ENCODE measurements at regions not wholly inside any gene's neighbourhood (a gene's known extent, or its start where the extent isn't known, plus 50 kb on each side); places are given as distances from the start of the nearest gene placed in this dataset.

- 79% methylated on average over 7 of the region's 7 CpGs for WGBS
- Histone ChIP-seq H3K27ac (no peak overlapping the region), H3K27me3 (no peaks in the 10 kb centered on the region), H3K4me1 (no peaks in the 10 kb centered on the region), H3K4me3 (no peak overlapping the region), H3K36me3 (no peaks in the 10 kb centered on the region), H3K9me3 (no peaks in the 10 kb centered on the region)
- no peak for TF ChIP-seq EP300 (IDR thresholded peaks at IDR 0.05)
- no peak for TF ChIP-seq POLR2A (IDR thresholded peaks at IDR 0.05)
- TF ChIP-seq POLR2AphosphoS5 (IDR thresholded peaks at IDR 0.05) = no peak
- TF ChIP-seq CTCF (IDR thresholded peaks at IDR 0.05) = no peak
- DNase-seq (ENCODE audit: low spot score in 2 of 2) = no peak
Observed at GRCh38 chr7:69035826-69036225, 562.4 kb upstream of the AUTS2 start.

GRCh38 chr7:69036301-69036700, 562.0 kb upstream of the AUTS2 start:
- H3K27ac ChIP-seq = no peak overlapping the region
- WGBS = 79% methylated on average over 7 of the region's 7 CpGs

GRCh38 chr7:69038915-69039314, 559.4 kb upstream of the AUTS2 start:
- DNase-seq (ENCODE audit: low spot score in 2 of 2) = no peak
- H3K4me3 ChIP-seq = no peak overlapping the region
- 86% methylated on average over 1 of the region's 1 CpG for WGBS
- H3K36me3 ChIP-seq = no peaks in the 10 kb centered on the region
- no peaks in the 10 kb centered on the region for H3K27me3 ChIP-seq
- no peak overlapping the region for H3K27ac ChIP-seq
- H3K4me1 ChIP-seq = no peaks in the 10 kb centered on the region
- no peaks in the 10 kb centered on the region for H3K9me3 ChIP-seq
- TF ChIP-seq POLR2A (IDR thresholded peaks at IDR 0.05) = no peak
- no peak for TF ChIP-seq EP300 (IDR thresholded peaks at IDR 0.05)
- TF ChIP-seq POLR2AphosphoS5 (IDR thresholded peaks at IDR 0.05) = no peak
- no peak for TF ChIP-seq CTCF (IDR thresholded peaks at IDR 0.05)

More at GRCh38 chr7:69036301-69036700, 562.0 kb upstream of the AUTS2 start:
- TF ChIP-seq CTCF (IDR thresholded peaks at IDR 0.05) = no peak
- no peak for TF ChIP-seq POLR2A (IDR thresholded peaks at IDR 0.05)
- TF ChIP-seq EP300 (IDR thresholded peaks at IDR 0.05) = no peak
- TF ChIP-seq POLR2AphosphoS5 (IDR thresholded peaks at IDR 0.05) = no peak
- H3K4me3 ChIP-seq = no peak overlapping the region
- no peaks in the 10 kb centered on the region for H3K4me1 ChIP-seq
- no peaks in the 10 kb centered on the region for H3K36me3 ChIP-seq
- no peak for DNase-seq (ENCODE audit: low spot score in 2 of 2)
- no peaks in the 10 kb centered on the region for H3K9me3 ChIP-seq
- no peaks in the 10 kb centered on the region for H3K27me3 ChIP-seq

GRCh38 chr7:69042138-69042537, 556.1 kb upstream of the AUTS2 start:
- WGBS = 86% methylated on average over 2 of the region's 2 CpGs
- DNase-seq (ENCODE audit: low spot score in 2 of 2) = no peak
- Histone ChIP-seq H3K27me3 (no peaks in the 10 kb centered on the region), H3K4me1 (no peaks in the 10 kb centered on the region), H3K36me3 (no peaks in the 10 kb centered on the region), H3K27ac (no peak overlapping the region), H3K9me3 (no peaks in the 10 kb centered on the region), H3K4me3 (no peak overlapping the region)
- TF ChIP-seq POLR2AphosphoS5 (IDR thresholded peaks at IDR 0.05) = no peak
- no peak for TF ChIP-seq CTCF (IDR thresholded peaks at IDR 0.05)
- TF ChIP-seq EP300 (IDR thresholded peaks at IDR 0.05) = no peak
- TF ChIP-seq POLR2A (IDR thresholded peaks at IDR 0.05) = no peak

- Histone ChIP-seq H3K9me3 (no peaks in the 10 kb centered on the region), H3K27me3 (no peaks in the 10 kb centered on the region), H3K4me1 (no peaks in the 10 kb centered on the region), H3K27ac (no peak overlapping the region), H3K36me3 (no peaks in the 10 kb centered on the region), H3K4me3 (no peak overlapping the region)
- DNase-seq (ENCODE audit: low spot score in 2 of 2) = no peak
- 41% methylated on average over 6 of the region's 6 CpGs for WGBS
- TF ChIP-seq POLR2A (IDR thresholded peaks at IDR 0.05) = no peak
- no peak for TF ChIP-seq EP300 (IDR thresholded peaks at IDR 0.05)
Observed at GRCh38 chr7:69047151-69047754, 551.0 kb upstream of the AUTS2 start.

- Histone ChIP-seq H3K9me3 (no peaks in the 10 kb centered on the region), H3K36me3 (no peaks in the 10 kb centered on the region), H3K27ac (no peak overlapping the region), H3K4me1 (no peaks in the 10 kb centered on the region), H3K4me3 (no peak overlapping the region), H3K27me3 (no peaks in the 10 kb centered on the region)
- DNase-seq (ENCODE audit: low spot score in 2 of 2) = no peak
- 46% methylated on average over 5 of the region's 5 CpGs for WGBS
- TF ChIP-seq CTCF (IDR thresholded peaks at IDR 0.05) = no peak
- TF ChIP-seq EP300 (IDR thresholded peaks at IDR 0.05) = no peak
- TF ChIP-seq POLR2AphosphoS5 (IDR thresholded peaks at IDR 0.05) = no peak
- TF ChIP-seq POLR2A (IDR thresholded peaks at IDR 0.05) = no peak
Observed at GRCh38 chr7:69049326-69049725, 548.9 kb upstream of the AUTS2 start.
